Liver (tissue), 7 donors: ENCODE measurements at regions not wholly inside any gene's neighbourhood (a gene's known extent, or its start where the extent isn't known, plus 50 kb on each side); places are given as distances from the start of the nearest gene placed in this dataset.

Source experiments
- DNase-seq: peaks from one replicate; pipeline ENCODE4 v3.0.0-alpha.2; 2017; ENCODE audit warnings: low spot score
- H3K27ac ChIP-seq, 2 donors: one replicate each; pipeline ENCODE4 v1.7.0; 2013; ENCODE audit warnings: inconsistent platforms in 2 of 2, low read length in 2 of 2, control low read depth in 1 of 2, low read depth in 1 of 2, mild to moderate bottlenecking in 1 of 2
- H3K27me3 ChIP-seq, 4 donors: one replicate each; pipeline versions ENCODE4 v1.6.1 to v1.7.0; 2013; ENCODE audit warnings: low read length in 3 of 4, inconsistent platforms in 1 of 4, mild to moderate bottlenecking in 1 of 4, moderate library complexity in 1 of 4; ENCODE audit not compliant: control insufficient read depth in 4 of 4, insufficient read depth in 4 of 4
- H3K36me3 ChIP-seq, 4 donors: one replicate each; pipeline versions ENCODE4 v1.6.1 to v1.7.0; 2013; ENCODE audit warnings: low read length in 3 of 4, mild to moderate bottlenecking in 3 of 4, low read depth in 1 of 4, moderate library complexity in 1 of 4; ENCODE audit not compliant: control insufficient read depth in 4 of 4, insufficient read depth in 3 of 4
- H3K4me1 ChIP-seq, 4 donors: one replicate each; pipeline versions ENCODE4 v1.6.1 to v1.7.0; 2013; ENCODE audit warnings: low read length in 3 of 4, mild to moderate bottlenecking in 3 of 4, moderate library complexity in 1 of 4; ENCODE audit not compliant: control insufficient read depth in 4 of 4, insufficient read depth in 4 of 4
- H3K4me3 ChIP-seq, 3 donors: one replicate each; pipeline versions ENCODE4 v1.6.1 to v1.7.0; 2013; ENCODE audit warnings: low read length in 3 of 3, control low read depth in 1 of 3, low read depth in 1 of 3, mild to moderate bottlenecking in 1 of 3
- H3K9ac ChIP-seq, 2 donors: one replicate each; pipeline ENCODE4 v1.7.0; 2013; ENCODE audit warnings: low read length in 2 of 2, mild to moderate bottlenecking in 2 of 2, moderate library complexity in 2 of 2, control low read depth in 1 of 2, low read depth in 1 of 2
- H3K9me3 ChIP-seq, 4 donors: one replicate each; pipeline versions ENCODE4 v1.6.1 to v1.7.0; 2013; ENCODE audit warnings: low read length in 3 of 4; ENCODE audit not compliant: control insufficient read depth in 4 of 4
- ATF3 ChIP-seq: IDR thresholded peaks from 2 replicates; pipeline ENCODE4 v1.6.1; 2016; ENCODE audit warnings: antibody characterized with exemption
- FOXA1 ChIP-seq: IDR thresholded peaks from 2 replicates; pipeline ENCODE4 v1.6.1; 2016; ENCODE audit warnings: antibody characterized with exemption
- FOXA2 ChIP-seq: IDR thresholded peaks from 2 replicates; pipeline ENCODE4 v1.6.1; 2016; ENCODE audit warnings: antibody characterized with exemption
- GABPA ChIP-seq, 2 donors: IDR thresholded peaks in 1 of 2; conservative IDR thresholded peaks in 1 of 2; 2 replicates each; pipeline ENCODE4 v1.6.1; 2016; ENCODE audit warnings: antibody characterized with exemption in 2 of 2, mild to moderate bottlenecking in 1 of 2, moderate library complexity in 1 of 2
- HNF4A ChIP-seq, 2 donors: conservative IDR thresholded peaks; 2 replicates each; pipeline ENCODE4 v1.6.1; 2016; ENCODE audit warnings: antibody characterized with exemption in 2 of 2, mild to moderate bottlenecking in 2 of 2
- JUND ChIP-seq, 2 donors: IDR thresholded peaks; 2 replicates each; pipeline ENCODE4 v1.6.1; 2016; ENCODE audit warnings: antibody characterized with exemption in 2 of 2
- NR2F2 ChIP-seq: IDR thresholded peaks from 2 replicates; pipeline ENCODE4 v1.6.1; 2016; ENCODE audit warnings: antibody characterized with exemption
- RAD21 ChIP-seq, 2 donors: IDR thresholded peaks; 2 replicates each; pipeline ENCODE4 v1.6.1; 2016; ENCODE audit warnings: antibody characterized with exemption in 2 of 2, mild to moderate bottlenecking in 2 of 2
- RXRA ChIP-seq, 2 donors: IDR thresholded peaks; 2 replicates each; pipeline ENCODE4 v1.6.1; 2017 to 2018; ENCODE audit warnings: antibody characterized with exemption in 2 of 2, mild to moderate bottlenecking in 1 of 2
- YY1 ChIP-seq: IDR thresholded peaks from 2 replicates; pipeline ENCODE4 v1.6.1; 2016; ENCODE audit warnings: antibody characterized with exemption, mild to moderate bottlenecking
- WGBS: extraction: QIAGEN DNeasy Blood & Tissue Kit; methylation state at CpG from one replicate; pipeline ENCODE4 v1.1.7; 2013; 5-methylcytosine and 5-hydroxymethylcytosine counted together
- TF ChIP-seq, protein P1 (sequence below): IDR thresholded peaks from 2 replicates; pipeline ENCODE4 v1.6.1; 2016; ENCODE audit warnings: antibody characterized with exemption, mild to moderate bottlenecking
- donor health status: healthy.
- donor health status: healthy.
- donor health status: healthy.
- donor health status: healthy.

GRCh38 chr3:30297112-30297511 is 309.3 kb upstream of the TGFBR2 start:
- H3K4me1 ChIP-seq = no peaks in the 10 kb centered on the region
- H3K9ac ChIP-seq = no peak overlapping the region
- no peaks in the 10 kb centered on the region for H3K9me3 ChIP-seq
- no peak for TF ChIP-seq HNF4A (conservative IDR thresholded peaks at IDR 0.05)
- TF ChIP-seq YY1 = no peak
- TF ChIP-seq RXRA (IDR thresholded peaks at IDR 0.05) = no peak
- TF ChIP-seq JUND (IDR thresholded peaks at IDR 0.05) = no peak
- TF ChIP-seq FOXA1 = no peak
- TF ChIP-seq RAD21 (IDR thresholded peaks at IDR 0.05) = no peak
- TF ChIP-seq, protein P1, sequence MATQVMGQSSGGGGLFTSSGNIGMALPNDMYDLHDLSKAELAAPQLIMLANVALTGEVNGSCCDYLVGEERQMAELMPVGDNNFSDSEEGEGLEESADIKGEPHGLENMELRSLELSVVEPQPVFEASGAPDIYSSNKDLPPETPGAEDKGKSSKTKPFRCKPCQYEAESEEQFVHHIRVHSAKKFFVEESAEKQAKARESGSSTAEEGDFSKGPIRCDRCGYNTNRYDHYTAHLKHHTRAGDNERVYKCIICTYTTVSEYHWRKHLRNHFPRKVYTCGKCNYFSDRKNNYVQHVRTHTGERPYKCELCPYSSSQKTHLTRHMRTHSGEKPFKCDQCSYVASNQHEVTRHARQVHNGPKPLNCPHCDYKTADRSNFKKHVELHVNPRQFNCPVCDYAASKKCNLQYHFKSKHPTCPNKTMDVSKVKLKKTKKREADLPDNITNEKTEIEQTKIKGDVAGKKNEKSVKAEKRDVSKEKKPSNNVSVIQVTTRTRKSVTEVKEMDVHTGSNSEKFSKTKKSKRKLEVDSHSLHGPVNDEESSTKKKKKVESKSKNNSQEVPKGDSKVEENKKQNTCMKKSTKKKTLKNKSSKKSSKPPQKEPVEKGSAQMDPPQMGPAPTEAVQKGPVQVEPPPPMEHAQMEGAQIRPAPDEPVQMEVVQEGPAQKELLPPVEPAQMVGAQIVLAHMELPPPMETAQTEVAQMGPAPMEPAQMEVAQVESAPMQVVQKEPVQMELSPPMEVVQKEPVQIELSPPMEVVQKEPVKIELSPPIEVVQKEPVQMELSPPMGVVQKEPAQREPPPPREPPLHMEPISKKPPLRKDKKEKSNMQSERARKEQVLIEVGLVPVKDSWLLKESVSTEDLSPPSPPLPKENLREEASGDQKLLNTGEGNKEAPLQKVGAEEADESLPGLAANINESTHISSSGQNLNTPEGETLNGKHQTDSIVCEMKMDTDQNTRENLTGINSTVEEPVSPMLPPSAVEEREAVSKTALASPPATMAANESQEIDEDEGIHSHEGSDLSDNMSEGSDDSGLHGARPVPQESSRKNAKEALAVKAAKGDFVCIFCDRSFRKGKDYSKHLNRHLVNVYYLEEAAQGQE = no peak
- 66% methylated on average over 1 of the region's 1 CpG for WGBS
- no peak overlapping the region for H3K27ac ChIP-seq
- H3K4me3 ChIP-seq = no peak overlapping the region
- no peak for DNase-seq
- H3K36me3 ChIP-seq = no peaks in the 10 kb centered on the region
- no peaks in the 10 kb centered on the region for H3K27me3 ChIP-seq

GRCh38 chr3:30299674-30300385 is 306.6 kb upstream of the TGFBR2 start:
- H3K27ac ChIP-seq = no peak overlapping the region
- 87% methylated on average over 3 of the region's 3 CpGs for WGBS

More at GRCh38 chr3:30299674-30300385, 306.6 kb upstream of the TGFBR2 start:
- Histone ChIP-seq H3K4me1 (no peaks in the 10 kb centered on the region), H3K4me3 (no peak overlapping the region), H3K9ac (no peak overlapping the region), H3K27me3 (no peaks in the 10 kb centered on the region), H3K9me3 (no peaks in the 10 kb centered on the region), H3K36me3 (no peaks in the 10 kb centered on the region)
- DNase-seq = no peak
- TF ChIP-seq RXRA (IDR thresholded peaks at IDR 0.05) (no peak), JUND (IDR thresholded peaks at IDR 0.05) (no peak), FOXA2 (no peak), NR2F2 (no peak), HNF4A (conservative IDR thresholded peaks at IDR 0.05) (no peak), ATF3 (no peak), GABPA (IDR thresholded peaks at IDR 0.05 in 1 of 2, conservative IDR thresholded peaks at IDR 0.05 in 1 of 2) (no peak)
- TF ChIP-seq, protein P1 = no peak
